NOMO-1 (cell line): ENCODE measurements at regions not wholly inside any gene's neighbourhood (a gene's known extent, or its start where the extent isn't known, plus 50 kb on each side); places are given as distances from the start of the nearest gene placed in this dataset.
"Not testable (repeated sequence)": the region's sequence is repeated elsewhere in the genome, so short reads cannot be mapped to it uniquely, and the experiment has no call there.

Experiments
- DNase-seq, 2 experiments: peaks; one replicate each; lab custom pipeline; 2025; ENCODE audit not compliant: unreplicated experiment in 2 of 2; lab: John Stamatoyannopoulos, UW

- no peak for DNase-seq
Measured at GRCh38 chr2:16053437-16054257, 113.3 kb downstream of the MYCN start.

- not testable (repeated sequence) for DNase-seq
Measured at GRCh38 chr2:16052571-16053052, 112.3 kb downstream of the MYCN start.

GRCh38 chr2:16051841-16052564 is 111.7 kb downstream of the MYCN start:
- no peak for DNase-seq

- DNase-seq = no peak
Measured at GRCh38 chr2:16050908-16051489, 110.6 kb downstream of the MYCN start.

GRCh38 chr2:16050261-16050907 is 110.0 kb downstream of the MYCN start:
- no peak for DNase-seq

- no peak for DNase-seq
Measured at GRCh38 chr2:16049406-16049805, 109.1 kb downstream of the MYCN start.

GRCh38 chr2:16048466-16048865 is 108.1 kb downstream of the MYCN start:
- DNase-seq = no peak

- no peak for DNase-seq
Measured at GRCh38 chr2:16047701-16048100, 107.4 kb downstream of the MYCN start.

GRCh38 chr2:16046649-16047048 is 106.3 kb downstream of the MYCN start:
- no peak for DNase-seq

- DNase-seq = no peak
Measured at GRCh38 chr2:16045653-16046352, 105.5 kb downstream of the MYCN start.

GRCh38 chr2:16044946-16045456 is 104.7 kb downstream of the MYCN start:
- no peak for DNase-seq

- no peak for DNase-seq
Measured at GRCh38 chr2:16043627-16044026, 103.3 kb downstream of the MYCN start.

- DNase-seq = no peak
Measured at GRCh38 chr2:16043192-16043591, 102.8 kb downstream of the MYCN start.

GRCh38 chr2:16042201-16042700 is 101.9 kb downstream of the MYCN start:
- DNase-seq = no peak

GRCh38 chr2:16040271-16041010 is 100.1 kb downstream of the MYCN start:
- no peak for DNase-seq

- DNase-seq = no peak
Measured at GRCh38 chr2:16039823-16040222, 99.5 kb downstream of the MYCN start.

- DNase-seq = no peak
Measured at GRCh38 chr2:16039055-16039454, 98.7 kb downstream of the MYCN start.

GRCh38 chr2:16038621-16039020 is 98.3 kb downstream of the MYCN start:
- DNase-seq = no peak

GRCh38 chr2:16037808-16038457 is 97.6 kb downstream of the MYCN start:
- no peak for DNase-seq
